Activated CD4-positive, alpha-beta T cell treated with anti-CD3 and anti-CD28 coated beads, Interleukin-2, Interleukin-4, amounts not matched to agents 100 ng/mL and 50 ng/mL, durations not matched to agents 16 hours and 8 hours (primary cell): ENCODE measurements at regions not wholly inside any gene's neighbourhood (a gene's known extent, or its start where the extent isn't known, plus 50 kb on each side); places are given as distances from the start of the nearest gene placed in this dataset.
"Not testable (repeated sequence)": the region's sequence is repeated elsewhere in the genome, so short reads cannot be mapped to it uniquely, and the experiment has no call there.

Experiments
- DNase-seq: peaks from one replicate; pipeline ENCODE4 v3.0.0-alpha.2; 2020; ENCODE audit warnings: low spot score

- no peak for DNase-seq
Observed at GRCh38 chr5:100017520-100018262, 517.5 kb upstream of the FAM174A start.

- DNase-seq: not testable (repeated sequence)
Observed at GRCh38 chr5:100013305-100013704, 521.9 kb upstream of the FAM174A start.

- not testable (repeated sequence) for DNase-seq
Observed at GRCh38 chr5:100011160-100011559, 524.0 kb upstream of the FAM174A start.

- no peak for DNase-seq
Observed at GRCh38 chr5:100004969-100005368, 530.2 kb upstream of the FAM174A start.

GRCh38 chr5:99998319-99998718 is 536.9 kb upstream of the FAM174A start:
- no peak for DNase-seq

- no peak for DNase-seq
Observed at GRCh38 chr5:99995407-99995806, 539.8 kb upstream of the FAM174A start.

GRCh38 chr5:99973779-99974178 is 561.4 kb upstream of the FAM174A start:
- DNase-seq: no peak

- no peak for DNase-seq
Observed at GRCh38 chr5:99955962-99956361, 579.2 kb upstream of the FAM174A start.

- DNase-seq: no peak
Observed at GRCh38 chr5:99955006-99955405, 580.2 kb upstream of the FAM174A start.

GRCh38 chr5:99949969-99950524 is 585.1 kb upstream of the FAM174A start:
- DNase-seq: no peak

GRCh38 chr5:99949361-99949760 is 585.8 kb upstream of the FAM174A start:
- no peak for DNase-seq

GRCh38 chr5:99948850-99949249 is 586.3 kb upstream of the FAM174A start:
- DNase-seq: no peak

GRCh38 chr5:99945478-99946442 is 589.4 kb upstream of the FAM174A start:
- no peak for DNase-seq

GRCh38 chr5:99940540-99940939 is 594.6 kb upstream of the FAM174A start:
- DNase-seq: no peak

- DNase-seq: no peak
Observed at GRCh38 chr5:99936911-99937310, 598.3 kb upstream of the FAM174A start.

- DNase-seq: no peak
Observed at GRCh38 chr5:99929806-99930135, 605.4 kb upstream of the FAM174A start.

- DNase-seq: no peak
Observed at GRCh38 chr5:99929067-99929805, 605.9 kb upstream of the FAM174A start.

- no peak for DNase-seq
Observed at GRCh38 chr5:99928490-99928889, 606.7 kb upstream of the FAM174A start.

GRCh38 chr5:99926463-99926862 is 608.7 kb upstream of the FAM174A start:
- no peak for DNase-seq

GRCh38 chr5:99922386-99922785 is 612.8 kb upstream of the FAM174A start:
- DNase-seq: no peak

GRCh38 chr5:99911971-99912370 is 623.2 kb upstream of the FAM174A start:
- DNase-seq: no peak

GRCh38 chr5:99906776-99907175 is 628.4 kb upstream of the FAM174A start:
- no peak for DNase-seq
